ENCODE measurements at regions not wholly inside any gene's neighbourhood (a gene's known extent, or its start where the extent isn't known, plus 50 kb on each side); places are given as distances from the start of the nearest gene placed in this dataset.
"Not testable (repeated sequence)": the region's sequence is repeated elsewhere in the genome, so short reads cannot be mapped to it uniquely, and the experiment has no call there.

DNA sequence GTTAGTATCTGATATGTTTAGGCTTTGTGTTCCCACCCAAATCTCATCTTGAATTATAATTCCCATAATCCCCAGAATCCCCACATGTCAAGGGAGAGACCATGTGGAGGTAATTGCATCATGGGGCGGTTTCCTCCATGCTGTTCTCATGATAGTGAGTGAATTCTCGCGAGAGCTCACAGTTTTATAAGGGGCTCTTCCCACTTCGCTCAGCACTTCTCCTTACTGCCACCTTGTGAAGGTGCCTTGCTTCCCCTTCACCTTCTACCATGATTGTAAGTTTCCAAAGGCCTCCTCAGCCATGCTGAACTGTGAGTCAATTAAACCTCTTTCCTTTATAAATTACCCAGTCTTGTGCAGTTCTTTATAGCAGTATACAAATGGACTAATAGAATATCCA, 371.9 kb upstream of the CCDC54 start:
- TF ChIP-seq, protein P1, sequence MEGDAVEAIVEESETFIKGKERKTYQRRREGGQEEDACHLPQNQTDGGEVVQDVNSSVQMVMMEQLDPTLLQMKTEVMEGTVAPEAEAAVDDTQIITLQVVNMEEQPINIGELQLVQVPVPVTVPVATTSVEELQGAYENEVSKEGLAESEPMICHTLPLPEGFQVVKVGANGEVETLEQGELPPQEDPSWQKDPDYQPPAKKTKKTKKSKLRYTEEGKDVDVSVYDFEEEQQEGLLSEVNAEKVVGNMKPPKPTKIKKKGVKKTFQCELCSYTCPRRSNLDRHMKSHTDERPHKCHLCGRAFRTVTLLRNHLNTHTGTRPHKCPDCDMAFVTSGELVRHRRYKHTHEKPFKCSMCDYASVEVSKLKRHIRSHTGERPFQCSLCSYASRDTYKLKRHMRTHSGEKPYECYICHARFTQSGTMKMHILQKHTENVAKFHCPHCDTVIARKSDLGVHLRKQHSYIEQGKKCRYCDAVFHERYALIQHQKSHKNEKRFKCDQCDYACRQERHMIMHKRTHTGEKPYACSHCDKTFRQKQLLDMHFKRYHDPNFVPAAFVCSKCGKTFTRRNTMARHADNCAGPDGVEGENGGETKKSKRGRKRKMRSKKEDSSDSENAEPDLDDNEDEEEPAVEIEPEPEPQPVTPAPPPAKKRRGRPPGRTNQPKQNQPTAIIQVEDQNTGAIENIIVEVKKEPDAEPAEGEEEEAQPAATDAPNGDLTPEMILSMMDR (IDR thresholded peaks at IDR 0.05) = not testable (repeated sequence)
- TF ChIP-seq POLR2A (IDR thresholded peaks at IDR 0.05; ENCODE audit: low read depth); POLR2AphosphoS5 (IDR thresholded peaks at IDR 0.05): not testable (repeated sequence)

All from esophagus muscularis mucosa (tissue), 3 donors.